ENCODE measurements at regions not wholly inside any gene's neighbourhood (a gene's known extent, or its start where the extent isn't known, plus 50 kb on each side); places are given as distances from the start of the nearest gene placed in this dataset.

DNA sequence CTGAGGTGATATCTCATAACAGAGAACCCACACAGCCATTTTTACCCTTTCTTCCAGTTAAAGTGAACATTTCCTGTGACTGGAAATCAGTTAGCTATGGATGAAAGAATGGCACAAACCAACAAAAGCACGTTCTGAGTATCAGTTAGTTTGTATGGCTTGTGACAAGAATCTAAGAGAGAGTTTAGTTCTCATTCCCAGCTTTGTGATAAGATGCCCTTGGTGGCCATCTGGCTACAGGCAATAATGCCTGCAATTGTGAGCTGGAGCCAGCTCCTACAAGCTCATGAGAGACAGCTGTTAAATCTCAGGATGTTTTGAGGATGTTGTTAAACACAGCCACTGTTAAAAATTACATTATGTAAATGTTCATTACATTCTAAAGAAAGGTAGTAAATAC is 122.0 kb upstream of the FRMD6 start:
- TF ChIP-seq, protein P1, sequence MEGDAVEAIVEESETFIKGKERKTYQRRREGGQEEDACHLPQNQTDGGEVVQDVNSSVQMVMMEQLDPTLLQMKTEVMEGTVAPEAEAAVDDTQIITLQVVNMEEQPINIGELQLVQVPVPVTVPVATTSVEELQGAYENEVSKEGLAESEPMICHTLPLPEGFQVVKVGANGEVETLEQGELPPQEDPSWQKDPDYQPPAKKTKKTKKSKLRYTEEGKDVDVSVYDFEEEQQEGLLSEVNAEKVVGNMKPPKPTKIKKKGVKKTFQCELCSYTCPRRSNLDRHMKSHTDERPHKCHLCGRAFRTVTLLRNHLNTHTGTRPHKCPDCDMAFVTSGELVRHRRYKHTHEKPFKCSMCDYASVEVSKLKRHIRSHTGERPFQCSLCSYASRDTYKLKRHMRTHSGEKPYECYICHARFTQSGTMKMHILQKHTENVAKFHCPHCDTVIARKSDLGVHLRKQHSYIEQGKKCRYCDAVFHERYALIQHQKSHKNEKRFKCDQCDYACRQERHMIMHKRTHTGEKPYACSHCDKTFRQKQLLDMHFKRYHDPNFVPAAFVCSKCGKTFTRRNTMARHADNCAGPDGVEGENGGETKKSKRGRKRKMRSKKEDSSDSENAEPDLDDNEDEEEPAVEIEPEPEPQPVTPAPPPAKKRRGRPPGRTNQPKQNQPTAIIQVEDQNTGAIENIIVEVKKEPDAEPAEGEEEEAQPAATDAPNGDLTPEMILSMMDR (conservative IDR thresholded peaks at IDR 0.05): no peak
- Mint-ChIP-seq H3K27ac (no peak overlapping the region), H3K27me3 (peaks cover 4% of the 10 kb centered on the region), H3K36me3 (no peaks in the 10 kb centered on the region), H3K4me3 (no peak overlapping the region), H3K4me1 (ENCODE audit: unreplicated experiment) (peaks cover 20% of the 10 kb centered on the region), H3K9me3 (no peaks in the 10 kb centered on the region)
- no peak for DNase-seq (ENCODE audit: extremely low spot score, unreplicated experiment)

- Mint-ChIP-seq H3K36me3 (no peaks in the 10 kb centered on the region), H3K27ac (no peak overlapping the region), H3K27me3 (peaks cover 4% of the 10 kb centered on the region), H3K4me1 (ENCODE audit: unreplicated experiment) (peaks cover 22% of the 10 kb centered on the region), H3K4me3 (no peak overlapping the region), H3K9me3 (no peaks in the 10 kb centered on the region)
- DNase-seq (ENCODE audit: extremely low spot score, unreplicated experiment): no peak
- TF ChIP-seq, protein P1 (conservative IDR thresholded peaks at IDR 0.05): no peak
Measured at GRCh38 chr14:51533160-51533559, 118.5 kb upstream of the FRMD6 start.

DNA sequence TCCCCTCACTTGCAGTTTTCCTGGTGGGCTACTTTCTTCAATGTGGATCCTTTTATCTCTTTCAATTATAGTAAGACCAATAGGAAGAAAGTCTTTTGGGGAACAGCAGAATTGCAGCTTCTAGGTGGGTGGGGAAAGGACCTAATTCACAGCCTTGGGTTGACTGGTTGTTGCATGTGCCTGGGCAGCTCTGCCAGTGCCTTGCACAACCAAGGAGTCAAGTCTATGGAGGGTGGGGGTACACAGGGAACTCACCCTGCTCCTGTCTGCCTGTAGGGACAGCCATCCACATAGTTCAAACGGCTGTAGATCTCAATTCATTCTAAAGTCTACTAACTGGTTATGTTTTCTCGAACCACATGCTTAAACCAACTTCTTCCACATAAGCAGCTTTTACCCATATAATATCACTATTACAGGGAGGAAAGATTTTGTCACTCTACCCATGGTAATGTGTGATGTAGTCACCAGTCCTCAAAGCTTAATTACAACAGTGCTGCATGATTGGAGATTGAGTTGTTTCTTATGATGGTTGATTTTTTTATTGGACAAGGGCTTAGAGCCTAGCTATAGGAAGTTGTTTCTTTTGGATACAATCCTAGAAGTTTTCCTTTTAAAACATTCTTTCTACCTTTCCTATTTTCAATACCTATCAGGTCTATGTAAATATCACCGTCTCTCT is 117.7 kb upstream of the FRMD6 start:
- peaks cover 1% of the 10 kb centered on the region for H3K9me3 Mint-ChIP-seq
- H3K27me3 Mint-ChIP-seq: no peaks in the 10 kb centered on the region
- no peaks in the 10 kb centered on the region for H3K36me3 Mint-ChIP-seq
- H3K27ac Mint-ChIP-seq: peak overlapping the region; percentile 39
- no peak for DNase-seq (ENCODE audit: extremely low spot score, unreplicated experiment)
- TF ChIP-seq, protein P1 (conservative IDR thresholded peaks at IDR 0.05): no peak
- H3K4me3 Mint-ChIP-seq: no peak overlapping the region
- H3K4me1 Mint-ChIP-seq (ENCODE audit: unreplicated experiment): peaks cover 15% of the 10 kb centered on the region

DNA sequence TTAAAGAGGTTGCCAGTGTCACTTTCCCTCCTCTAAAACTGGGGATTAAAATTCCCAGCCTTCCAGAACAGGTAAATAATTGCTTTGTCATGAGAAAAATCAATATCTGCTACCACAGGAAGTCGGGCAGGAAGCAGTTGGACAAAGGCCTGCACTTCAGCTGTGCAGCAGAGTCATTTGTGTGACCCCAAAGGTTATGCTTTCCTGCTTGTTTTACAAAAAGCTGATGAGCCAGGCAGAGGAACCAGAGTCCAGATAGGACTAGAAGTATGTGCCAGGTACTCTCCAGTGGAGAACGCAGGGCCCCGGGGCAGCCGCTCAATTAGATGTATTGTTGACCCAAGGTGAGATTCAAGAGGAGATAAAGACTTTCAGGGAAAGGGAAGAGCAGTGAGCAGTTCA is 117.1 kb upstream of the FRMD6 start:
- H3K4me3 Mint-ChIP-seq: no peak overlapping the region
- peaks cover 12% of the 10 kb centered on the region for H3K4me1 Mint-ChIP-seq (ENCODE audit: unreplicated experiment)
- no peaks in the 10 kb centered on the region for H3K27me3 Mint-ChIP-seq
- no peaks in the 10 kb centered on the region for H3K36me3 Mint-ChIP-seq
- DNase-seq (ENCODE audit: extremely low spot score, unreplicated experiment): no peak
- peak overlapping the region; percentile 39 for H3K27ac Mint-ChIP-seq
- TF ChIP-seq, protein P1 (conservative IDR thresholded peaks at IDR 0.05): no peak
- peaks cover 3% of the 10 kb centered on the region for H3K9me3 Mint-ChIP-seq

GRCh38 chr14:51535443-51536044 is 116.2 kb upstream of the FRMD6 start:
- DNase-seq (ENCODE audit: extremely low spot score, unreplicated experiment): no peak
- H3K27me3 Mint-ChIP-seq: no peaks in the 10 kb centered on the region
- H3K27ac Mint-ChIP-seq: no peak overlapping the region
- H3K9me3 Mint-ChIP-seq: peaks cover 3% of the 10 kb centered on the region
- TF ChIP-seq, protein P1 (conservative IDR thresholded peaks at IDR 0.05): no peak
- no peak overlapping the region for H3K4me3 Mint-ChIP-seq
- peaks cover 19% of the 10 kb centered on the region for H3K4me1 Mint-ChIP-seq (ENCODE audit: unreplicated experiment)
- no peaks in the 10 kb centered on the region for H3K36me3 Mint-ChIP-seq
